ENCODE measurements at regions not wholly inside any gene's neighbourhood (a gene's known extent, or its start where the extent isn't known, plus 50 kb on each side); places are given as distances from the start of the nearest gene placed in this dataset.

- FAIRE-seq (no peak), DNase-seq (ENCODE audit: low read depth in 1 of 2, low spot score in 2 of 2) (no peak)
- Histone ChIP-seq H3K4me2 (ENCODE audit: insufficient read depth in 1 of 2, low read depth in 2 of 2, low read length in 2 of 2) (no peak overlapping the region), H3K9me3 (ENCODE audit: insufficient read depth in 2 of 2, low read depth in 1 of 2, low read length in 1 of 2) (no peaks in the 10 kb centered on the region), H2AK5ac (ENCODE audit: low read depth, low read length) (no peak overlapping the region), H3K23ac (ENCODE audit: insufficient read length) (no peak overlapping the region), H3K23me2 (ENCODE audit: low read depth, low read length) (no peaks in the 10 kb centered on the region), H2AFZ (ENCODE audit: low read length) (no peak overlapping the region), H3K14ac (ENCODE audit: insufficient read length) (no peak overlapping the region), H4K91ac (replicated peaks; ENCODE audit: insufficient read length, low read length) (no peak overlapping the region), H3K79me1 (ENCODE audit: low read depth, low read length) (no peaks in the 10 kb centered on the region), H2BK12ac (ENCODE audit: low read depth, low read length) (no peak overlapping the region), H2BK120ac (replicated peaks; ENCODE audit: low read depth, low read length) (no peak overlapping the region), H3K18ac (ENCODE audit: extremely low read depth, low read length) (no peak overlapping the region), H3K4me1 (replicated peaks in 1 of 4; ENCODE audit: control insufficient read depth in 3 of 4, insufficient read depth in 4 of 4, low read length in 3 of 4) (no peaks in the 10 kb centered on the region), H3K4me3 (ENCODE audit: extremely low read depth in 1 of 4, insufficient read depth in 2 of 4, low read depth in 3 of 4, low read length in 4 of 4) (no peak overlapping the region), H4K8ac (ENCODE audit: extremely low read depth, insufficient read depth, low read length) (no peak overlapping the region), H4K20me1 (replicated peaks in 1 of 2; ENCODE audit: control insufficient read depth in 1 of 2, insufficient read depth in 2 of 2, low read length in 2 of 2) (no peaks in the 10 kb centered on the region), H3K79me2 (ENCODE audit: control insufficient read depth in 1 of 2, insufficient read depth in 2 of 2, low read length in 2 of 2) (no peaks in the 10 kb centered on the region), H3K27ac (ENCODE audit: low read depth, low read length) (no peak overlapping the region), H4K5ac (ENCODE audit: insufficient read length, low read depth, low read length) (no peak overlapping the region), H3K36me3 (ENCODE audit: control insufficient read depth in 2 of 4, insufficient read depth in 4 of 4, low read length in 3 of 4) (no peaks in the 10 kb centered on the region), H3K4ac (replicated peaks; ENCODE audit: insufficient read length, low read depth, low read length) (no peak overlapping the region), H3K27me3 (replicated peaks in 1 of 4; ENCODE audit: control insufficient read depth in 3 of 4, extremely low read depth in 1 of 4, insufficient read depth in 3 of 4, low read length in 3 of 4) (no peaks in the 10 kb centered on the region), H2BK5ac (ENCODE audit: low read depth, low read length) (no peak overlapping the region), H2BK20ac (ENCODE audit: low read length) (no peak overlapping the region), H3K9ac (replicated peaks in 1 of 4; ENCODE audit: extremely low read depth in 1 of 4, low read depth in 3 of 4, low read length in 3 of 4) (no peak overlapping the region), H2BK15ac (ENCODE audit: low read length) (no peak overlapping the region), H3K56ac (replicated peaks; ENCODE audit: insufficient read length, low read depth, low read length) (no peak overlapping the region)
- WGBS, 2 experiments (ENCODE audit: extremely low coverage in 1 of 2, insufficient coverage in 1 of 2, insufficient read length in 1 of 2, insufficient replicate concordance in 2 of 2, low coverage in 1 of 2, low lambda C conversion rate in 2 of 2, missing lambda C conversion rate in 1 of 2), result 89% methylated on average over 1 of the region's 1 CpG; no CpG with 5 or more reads in 1 of the 2 experiments
- ChIA-PET POLR2A (ENCODE audit: partially characterized antibody) (no interaction called here), CTCF (ENCODE audit: partially characterized antibody) (no interaction called here)
- no peak for TF ChIP-seq KDM1A (IDR thresholded peaks at IDR 0.05; ENCODE audit: borderline replicate concordance, low read length)
- no peak for TF ChIP-seq POLR2AphosphoS5 (IDR thresholded peaks at IDR 0.05; ENCODE audit: low read depth, low read length)
- no peak for TF ChIP-seq ZNF274 (IDR thresholded peaks at IDR 0.05; ENCODE audit: borderline replicate concordance, extremely low read depth, low read length)
- no peak for TF ChIP-seq CBX5 (IDR thresholded peaks at IDR 0.05; ENCODE audit: low read depth, low read length)
- TF ChIP-seq CEBPB (IDR thresholded peaks at IDR 0.05; ENCODE audit: low read depth, low read length), result no peak
- TF ChIP-seq GABPA (IDR thresholded peaks at IDR 0.05; ENCODE audit: borderline replicate concordance, insufficient read depth, low read length), result no peak
- no peak for TF ChIP-seq PHF8 (conservative IDR thresholded peaks at IDR 0.05; ENCODE audit: low read depth, low read length)
- no peak for TF ChIP-seq TCF12 (IDR thresholded peaks at IDR 0.05; ENCODE audit: low read depth, low read length)
- no peak for TF ChIP-seq POU5F1 (IDR thresholded peaks at IDR 0.05; ENCODE audit: low read depth, low read length)
- TF ChIP-seq CBX8 (IDR thresholded peaks at IDR 0.05; ENCODE audit: borderline replicate concordance, low read depth, low read length), result no peak
- TF ChIP-seq SP4 (IDR thresholded peaks at IDR 0.05; ENCODE audit: low read length), result no peak
- TF ChIP-seq USF2 (IDR thresholded peaks at IDR 0.05; ENCODE audit: low read length), result no peak
- TF ChIP-seq SIX5 (IDR thresholded peaks at IDR 0.05; ENCODE audit: low read depth, low read length), result no peak
- no peak for TF ChIP-seq EZH2 (IDR thresholded peaks at IDR 0.05; ENCODE audit: low read depth, low read length, severe bottlenecking)
- no peak for TF ChIP-seq TAF7 (optimal IDR thresholded peaks at IDR 0.05; ENCODE audit: borderline replicate concordance, low read depth, low read length)
Measured at GRCh38 chr7:144987686-144988085, 151.8 kb upstream of the TPK1 start.
